GM19025 (cell line): ENCODE measurements at regions not wholly inside any gene's neighbourhood (a gene's known extent, or its start where the extent isn't known, plus 50 kb on each side); places are given as distances from the start of the nearest gene placed in this dataset.

ENCODE experiments used
- ATAC-seq: cut with Tn5 transposase; IDR thresholded peaks from one replicate; pipeline ENCODE4 v1.9.1; 2021; ENCODE audit warnings: mild to moderate bottlenecking, low read depth, moderate library complexity; ENCODE audit not compliant: unreplicated experiment

GRCh38 chr22:49290711-49291110, 537.0 kb downstream of the BRD1 start:
- ATAC-seq = no peak

DNA sequence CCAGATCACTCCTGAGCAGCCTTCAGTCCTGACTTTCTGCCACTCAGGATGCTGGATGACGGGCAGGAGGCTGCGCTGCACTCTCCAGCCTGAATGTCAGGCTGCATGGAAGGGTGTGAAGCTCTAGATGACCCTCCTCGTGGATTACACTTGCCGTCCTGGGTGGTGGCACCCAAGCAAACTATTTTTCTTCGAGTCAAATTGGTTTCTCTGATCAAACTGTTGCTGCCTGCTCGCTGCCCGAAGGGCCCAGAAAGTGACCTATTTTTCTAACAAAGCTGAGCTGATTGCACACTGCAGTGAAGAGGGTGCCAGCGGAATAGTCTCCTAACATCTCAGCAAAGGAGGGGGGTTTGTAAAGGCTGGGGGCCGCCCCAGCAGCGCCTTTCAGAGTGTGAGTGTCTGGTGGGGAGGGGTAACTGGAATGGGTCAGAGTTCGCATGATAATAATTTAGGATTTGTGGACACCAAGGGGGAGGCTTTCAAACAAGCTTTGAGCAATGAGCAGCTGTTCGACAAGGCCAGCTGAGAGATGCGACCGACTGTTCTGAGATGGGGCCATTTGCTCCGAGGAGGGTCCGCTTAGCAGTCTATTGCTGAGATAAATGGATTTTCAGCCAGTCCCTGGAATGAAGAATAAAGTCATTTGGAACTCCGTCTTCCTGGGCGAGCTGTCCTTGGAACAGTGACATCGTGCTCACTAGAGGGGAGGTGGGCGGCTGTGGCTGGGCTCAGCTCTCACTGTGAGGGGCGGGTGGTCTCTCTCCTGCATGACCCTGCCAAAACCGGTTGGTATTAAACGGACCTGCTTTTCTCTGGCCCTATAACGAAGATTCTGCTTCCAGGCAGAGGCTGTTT, 537.6 kb downstream of the BRD1 start:
- no peak for ATAC-seq

DNA sequence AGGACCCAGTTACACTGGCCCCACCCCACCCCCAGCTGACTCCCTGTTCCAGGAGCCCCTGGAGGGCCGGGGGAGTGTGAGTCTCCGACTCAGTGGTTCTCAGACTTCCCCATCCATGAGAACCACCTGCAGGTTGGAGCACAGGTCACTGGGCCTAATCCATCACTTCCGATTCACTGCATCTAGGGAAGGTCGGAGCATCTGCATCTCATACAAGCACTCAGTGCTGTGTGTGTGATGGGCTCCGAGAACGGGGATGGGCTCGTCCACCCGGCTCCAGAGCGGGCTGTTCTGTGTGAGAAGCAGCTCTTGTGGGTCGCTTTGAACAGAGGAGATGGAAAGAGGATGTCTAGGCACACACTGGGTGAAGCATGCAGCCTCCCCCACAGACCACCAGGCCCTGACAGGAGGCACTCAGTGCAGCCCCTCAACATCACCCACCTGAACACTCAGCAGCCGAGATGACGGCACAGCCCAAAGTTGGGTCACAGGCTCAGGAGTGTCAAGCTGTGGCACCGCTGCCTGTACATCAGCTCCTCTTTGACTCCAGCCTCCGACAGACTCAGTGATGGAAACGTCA, 541.4 kb downstream of the BRD1 start:
- ATAC-seq = no peak

DNA sequence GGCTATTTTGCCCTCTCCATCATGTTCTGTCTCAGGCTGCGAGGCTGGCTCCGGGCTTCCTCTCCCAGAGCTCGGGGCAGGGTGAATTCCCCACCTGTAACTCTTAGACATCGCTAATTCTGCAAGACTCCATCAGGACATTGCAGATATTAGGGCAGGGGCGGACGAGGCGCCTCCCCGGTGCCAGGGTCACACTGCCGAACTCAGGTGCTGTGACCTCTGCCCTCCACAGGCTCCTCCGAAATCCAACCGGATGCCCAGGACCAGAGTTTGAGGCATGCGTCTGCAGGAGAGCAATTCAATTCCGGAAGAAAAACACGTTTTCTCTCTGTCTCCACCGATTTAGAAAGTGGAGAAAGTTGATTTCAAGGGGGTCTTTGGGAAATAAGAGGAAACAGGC, 542.7 kb downstream of the BRD1 start:
- ATAC-seq = no peak

DNA sequence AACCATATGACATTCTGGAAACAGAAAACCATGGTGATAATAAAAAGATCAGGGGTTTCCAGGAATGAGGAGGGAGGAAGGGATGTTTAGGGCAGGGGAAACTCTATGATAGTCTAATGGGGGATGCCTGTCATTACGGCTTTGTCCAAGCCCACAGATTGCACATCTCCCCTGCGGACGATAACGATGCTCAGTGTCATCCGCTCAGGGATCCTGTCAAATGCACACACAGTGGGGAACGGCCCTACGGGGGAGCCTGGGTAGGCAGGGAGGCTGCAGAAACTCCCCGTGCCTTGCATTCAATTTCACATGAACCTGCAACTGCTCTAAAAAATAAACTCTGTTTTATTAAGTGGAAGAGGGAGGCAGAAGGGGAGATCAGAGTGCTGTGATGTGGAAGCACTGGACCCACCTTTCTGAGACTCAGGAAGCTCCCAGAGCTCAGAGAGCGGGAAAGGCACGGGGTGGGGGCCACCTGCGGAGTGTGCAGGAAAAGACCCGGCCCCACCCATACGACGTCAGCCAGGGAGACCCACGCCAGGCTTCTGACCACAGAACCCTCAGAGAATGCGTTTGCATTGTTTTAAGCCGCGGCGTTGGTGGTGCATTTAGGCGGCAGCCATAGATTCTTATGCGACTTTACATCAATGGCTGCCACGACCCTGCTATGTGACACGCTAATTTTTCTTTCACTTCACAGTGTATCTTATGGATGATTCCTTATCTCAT, 543.5 kb downstream of the BRD1 start:
- no peak for ATAC-seq

- ATAC-seq = no peak
Observed at GRCh38 chr22:49282596-49282995, 545.1 kb downstream of the BRD1 start.

- no peak for ATAC-seq
Observed at GRCh38 chr22:49281467-49282340, 546.0 kb downstream of the BRD1 start.

GRCh38 chr22:49278340-49278739, 549.3 kb downstream of the BRD1 start:
- no peak for ATAC-seq

DNA sequence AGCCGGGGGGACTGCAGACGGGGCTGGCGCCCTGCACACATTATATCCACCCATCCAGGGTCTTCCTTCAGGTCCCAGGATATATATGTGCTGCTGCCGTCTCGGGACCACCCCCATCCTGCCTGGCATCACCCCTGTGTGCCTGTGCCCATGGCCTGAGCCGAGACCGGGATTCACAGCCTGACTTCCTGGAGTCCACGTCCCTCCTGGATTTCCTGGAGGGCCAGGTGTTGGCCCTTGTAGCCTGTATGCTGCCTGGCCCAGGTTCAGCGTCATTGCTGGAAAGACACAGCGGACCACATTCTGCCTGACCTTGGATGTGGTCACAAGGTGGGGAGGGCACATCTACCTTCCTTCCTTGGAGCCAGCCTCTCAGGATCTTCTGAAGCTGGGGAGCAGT, 551.1 kb downstream of the BRD1 start:
- ATAC-seq = no peak

DNA sequence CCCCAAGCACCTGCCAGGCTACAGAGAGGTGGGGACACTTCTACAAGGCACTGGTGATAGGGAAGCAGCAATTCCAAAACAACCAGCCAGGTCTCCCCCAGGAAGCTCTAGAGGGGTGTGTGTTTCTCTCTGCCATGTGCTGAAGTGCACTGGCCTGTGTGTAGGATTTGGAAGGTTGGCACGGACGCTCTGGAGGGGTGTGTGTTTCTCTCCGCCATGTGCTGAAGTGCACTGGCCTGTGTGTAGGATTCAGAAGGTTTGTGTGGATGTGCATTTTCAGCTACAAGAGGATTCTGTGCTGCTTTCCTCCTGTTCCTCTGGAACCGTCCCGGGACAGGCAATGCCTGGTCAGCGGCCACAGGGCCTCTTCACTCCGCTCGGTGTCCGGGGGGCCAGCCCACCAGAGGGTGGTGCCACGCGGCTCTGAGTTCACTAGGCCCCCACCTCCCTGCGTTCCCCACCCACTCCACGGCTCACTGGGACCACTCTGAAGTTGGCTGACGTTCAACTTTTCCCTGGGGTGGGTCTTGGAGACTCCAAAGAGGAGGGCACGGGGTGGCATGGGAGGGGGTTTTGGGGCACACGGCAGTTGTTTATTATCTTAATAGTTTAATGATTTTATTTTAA, 552.8 kb downstream of the BRD1 start:
- ATAC-seq = no peak

DNA sequence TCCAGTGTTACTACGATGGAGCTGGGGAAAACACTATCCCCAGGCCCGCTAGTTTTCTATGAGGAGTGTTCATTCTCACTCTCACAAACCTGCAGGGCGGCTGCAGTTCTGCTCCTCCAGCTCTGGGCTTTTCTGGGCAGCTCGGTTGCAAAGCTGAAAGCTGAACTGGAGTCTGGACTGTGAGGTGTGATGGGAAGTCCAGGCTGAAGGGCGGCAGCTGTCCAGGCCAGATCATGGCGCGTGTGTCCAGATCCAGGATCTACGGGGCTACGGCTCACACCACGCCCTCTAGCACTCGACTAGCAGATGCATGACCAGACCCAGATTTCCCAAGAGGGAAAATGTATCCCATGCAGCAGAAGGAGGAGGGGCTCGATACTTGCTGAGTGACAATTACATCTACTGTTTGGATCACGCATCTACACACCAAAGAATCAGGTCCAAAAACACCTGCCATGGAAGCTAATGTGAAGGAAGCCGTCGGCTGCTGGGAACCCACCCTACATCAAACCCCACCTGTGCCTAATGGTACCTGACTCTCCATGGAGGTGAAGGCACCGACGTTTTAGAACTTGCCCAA, 555.0 kb downstream of the BRD1 start:
- no peak for ATAC-seq

DNA sequence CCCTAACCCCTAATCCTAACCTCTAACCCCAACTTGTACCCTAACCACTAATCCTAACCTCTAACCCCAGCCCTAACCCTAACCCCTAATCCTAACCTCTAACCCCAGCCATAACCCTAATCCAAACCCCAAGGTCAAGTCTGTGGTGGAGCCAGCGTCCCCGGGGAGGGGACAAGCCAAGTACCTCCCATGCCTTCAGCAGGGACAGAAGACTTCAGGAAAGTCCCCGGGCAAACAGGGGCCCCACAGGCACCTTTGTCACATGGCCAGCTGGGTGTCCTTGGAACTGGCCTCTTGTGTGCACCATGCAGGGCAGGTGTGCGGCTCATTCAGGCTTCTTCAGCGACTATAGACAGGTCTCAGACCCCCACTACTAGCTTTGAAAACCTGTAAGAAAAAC, 555.8 kb downstream of the BRD1 start:
- no peak for ATAC-seq

DNA sequence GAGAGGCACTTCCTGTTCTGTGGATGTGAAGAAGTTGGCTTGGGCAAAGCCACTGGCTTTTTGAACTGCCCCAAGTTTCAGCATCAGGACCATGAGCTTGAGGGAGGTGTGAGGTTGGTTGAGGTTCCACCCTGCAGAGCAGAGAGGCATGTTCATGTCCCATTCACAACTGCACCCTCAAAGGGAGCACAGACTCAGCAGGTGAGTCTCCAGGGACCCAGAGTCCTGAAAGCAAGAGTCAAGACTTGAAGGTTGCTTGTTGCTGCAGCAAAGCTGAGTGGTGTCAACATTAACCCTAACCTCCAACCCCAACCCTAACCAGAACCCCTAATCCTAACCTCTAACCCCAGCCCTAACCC, 556.3 kb downstream of the BRD1 start:
- no peak for ATAC-seq

DNA sequence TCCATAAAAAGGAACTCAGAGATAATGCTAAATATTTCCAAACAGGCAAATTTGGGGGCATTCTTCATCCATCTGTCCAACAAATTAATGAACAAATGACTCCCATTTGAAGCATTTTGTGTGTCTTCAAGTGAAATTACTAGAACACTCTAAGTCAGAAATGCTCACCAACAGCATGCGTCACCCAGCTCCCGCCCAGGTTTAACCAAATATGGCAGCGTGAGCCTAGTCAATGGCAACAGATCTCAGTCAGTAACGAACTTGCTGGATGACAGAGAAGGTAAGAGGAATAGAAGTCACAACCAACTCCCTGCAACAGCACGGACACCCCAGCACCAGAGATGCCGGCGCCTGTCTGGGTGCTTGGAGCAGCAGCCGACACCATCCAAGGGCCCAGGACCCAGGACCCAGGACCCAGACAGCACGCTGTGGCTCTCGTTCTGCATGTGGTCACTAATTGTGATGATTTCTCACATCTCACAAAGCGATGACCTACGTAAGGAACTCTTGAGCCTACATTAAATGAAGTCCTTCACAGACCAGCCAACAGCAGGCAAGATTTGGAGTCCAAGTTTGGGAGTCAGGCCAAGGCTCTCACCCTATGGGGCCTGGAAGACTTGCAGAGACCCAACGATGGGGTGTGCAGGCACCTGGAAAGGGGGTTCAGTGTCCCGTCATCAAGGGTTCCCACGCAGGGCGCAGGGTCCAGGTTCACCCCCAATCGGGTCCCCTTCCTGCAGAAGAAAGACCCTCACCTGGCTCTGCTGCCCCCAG, 556.9 kb downstream of the BRD1 start:
- no peak for ATAC-seq

- ATAC-seq = no peak
Observed at GRCh38 chr22:49269928-49270327, 557.7 kb downstream of the BRD1 start.

DNA sequence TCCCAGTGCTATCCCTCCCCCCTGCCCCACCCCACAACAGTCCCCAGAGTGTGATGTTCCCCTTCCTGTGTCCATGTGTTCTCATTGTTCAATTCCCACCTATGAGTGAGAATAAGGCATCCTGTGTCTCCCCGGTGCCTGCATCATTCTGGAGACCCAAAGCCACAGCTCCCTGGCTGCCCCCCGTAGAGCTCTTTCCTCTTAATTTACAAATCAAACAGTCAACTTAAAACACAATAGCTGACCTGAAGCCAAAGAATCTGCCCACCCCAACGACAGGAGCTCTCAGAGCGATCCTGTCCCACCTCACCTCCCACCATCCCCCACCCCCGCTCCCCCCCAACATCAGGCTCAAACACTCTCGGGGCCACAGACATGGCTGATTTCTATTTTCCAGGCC, 558.3 kb downstream of the BRD1 start:
- no peak for ATAC-seq

DNA sequence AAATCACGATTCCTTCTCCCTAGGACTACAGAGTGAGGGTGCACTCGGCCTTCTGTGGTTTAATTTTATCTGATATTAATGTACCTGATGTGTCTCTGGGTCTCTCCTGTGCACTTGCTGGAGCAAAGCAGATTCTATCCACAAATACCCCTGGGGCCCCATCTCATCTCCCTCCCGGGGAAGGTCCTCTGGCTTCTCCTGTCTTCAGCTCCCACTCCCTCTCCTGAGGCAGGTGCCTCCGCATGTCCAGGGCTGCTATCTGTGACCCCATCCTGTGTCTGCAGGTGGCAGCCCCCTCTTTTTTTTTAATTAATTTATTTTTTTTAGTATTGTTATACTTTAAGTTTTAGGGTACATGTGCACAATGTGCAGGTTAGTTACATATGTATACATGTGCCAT, 558.7 kb downstream of the BRD1 start:
- no peak for ATAC-seq

GRCh38 chr22:49267996-49268395, 559.7 kb downstream of the BRD1 start:
- ATAC-seq = no peak
